HG03457 (cell line): ENCODE measurements at regions not wholly inside any gene's neighbourhood (a gene's known extent, or its start where the extent isn't known, plus 50 kb on each side); places are given as distances from the start of the nearest gene placed in this dataset.
A peak's percentile ranks its signal among the peaks of the same experiment; 100 is the strongest.
"Not testable (repeated sequence)": the region's sequence is repeated elsewhere in the genome, so short reads cannot be mapped to it uniquely, and the experiment has no call there.

ENCODE experiments used
- ATAC-seq: cut with Tn5 transposase; IDR thresholded peaks from one replicate; pipeline ENCODE4 v1.9.1; 2021; ENCODE audit warnings: moderate number of reproducible peaks; ENCODE audit not compliant: unreplicated experiment

DNA sequence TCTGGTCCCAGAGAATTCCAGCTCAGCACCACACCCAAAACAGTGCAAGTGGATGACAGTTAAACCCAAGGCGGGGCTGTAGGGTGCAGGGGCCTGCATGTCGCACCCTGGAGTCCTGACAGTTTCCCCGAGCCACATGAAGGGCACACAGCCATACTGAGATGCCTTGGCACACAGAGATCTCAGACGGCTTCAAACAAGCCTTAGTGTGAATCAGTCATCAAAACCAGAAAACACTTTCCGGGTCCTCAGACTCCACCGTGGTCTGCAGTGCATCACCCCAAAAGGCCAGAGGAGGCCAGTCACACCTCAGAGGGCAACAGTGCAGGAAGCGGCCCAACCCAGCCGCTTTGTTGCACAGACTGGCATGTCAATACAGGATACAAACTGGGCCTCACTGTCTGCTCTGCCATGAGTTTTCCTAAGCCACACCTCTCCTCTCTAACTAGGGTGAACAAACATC lies 64.6 kb upstream of the ENPP6 start:
- peak; percentile 26 for ATAC-seq

DNA sequence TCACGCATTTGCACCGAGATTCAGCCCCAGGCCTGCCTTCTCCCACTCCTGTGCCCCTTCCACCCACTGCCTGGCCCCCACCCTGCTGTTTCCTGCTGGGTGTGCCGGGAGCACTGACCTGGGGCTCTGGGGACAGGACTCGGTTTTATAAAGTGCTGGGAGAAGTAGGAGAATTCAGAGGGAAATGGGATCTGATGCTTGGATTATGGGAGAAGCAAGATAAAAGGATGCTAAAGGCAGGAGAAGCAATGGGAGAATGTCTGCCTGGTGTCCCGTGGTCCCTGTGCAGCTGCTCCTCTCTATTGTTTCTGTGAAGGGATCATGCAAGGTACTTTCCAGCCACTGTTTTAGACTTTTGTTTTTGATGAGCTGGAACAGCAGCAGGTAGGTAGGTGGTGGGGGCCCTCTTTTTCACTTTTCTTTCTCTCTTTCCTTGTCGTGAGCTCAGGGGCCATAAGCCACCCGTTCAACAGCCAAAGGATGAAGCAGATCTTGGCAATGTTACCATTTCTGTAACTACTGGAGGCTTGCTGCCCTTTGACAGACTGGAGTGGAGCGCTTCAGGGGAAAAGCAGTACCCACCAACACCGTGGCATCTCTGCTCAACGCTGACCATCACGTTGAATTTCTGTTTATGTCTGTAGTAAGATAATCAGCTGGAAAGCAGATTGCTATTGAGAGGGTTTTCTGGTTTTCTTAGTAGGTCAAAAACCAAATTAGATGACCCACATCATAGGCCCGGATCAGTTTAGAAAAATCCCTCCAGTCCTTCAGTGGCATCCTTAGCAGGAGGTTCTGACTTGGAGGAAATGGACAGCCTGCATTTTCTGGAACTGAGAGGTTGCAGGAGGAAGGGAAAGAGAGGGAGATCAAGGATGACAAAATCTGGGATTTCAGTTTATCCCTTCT lies 63.8 kb upstream of the ENPP6 start:
- ATAC-seq = peak; percentile 23

DNA sequence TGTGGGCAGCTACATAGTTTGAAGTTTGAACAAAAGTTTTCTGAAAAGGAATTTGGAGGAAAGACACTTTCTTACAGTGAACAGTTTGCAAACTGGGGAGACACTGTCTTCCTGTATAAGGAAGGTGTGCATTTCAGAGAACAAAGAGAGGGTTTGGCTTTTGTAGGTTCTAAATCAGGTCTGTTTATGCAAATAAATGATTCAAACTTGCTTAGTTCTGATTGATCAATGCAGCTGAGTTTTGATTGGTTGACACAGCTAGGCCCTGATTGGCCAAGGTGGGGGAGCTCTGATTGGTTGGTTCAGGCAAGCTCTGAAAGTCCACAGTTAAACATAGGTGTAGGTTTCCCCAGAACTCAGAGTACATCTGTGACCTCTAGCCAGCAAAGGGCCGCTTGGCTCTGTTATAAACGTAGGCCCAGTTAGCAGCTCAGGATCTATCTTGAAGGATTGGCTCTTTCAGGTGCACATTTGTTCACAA lies 63.0 kb upstream of the ENPP6 start:
- peak; percentile 24 for ATAC-seq

DNA sequence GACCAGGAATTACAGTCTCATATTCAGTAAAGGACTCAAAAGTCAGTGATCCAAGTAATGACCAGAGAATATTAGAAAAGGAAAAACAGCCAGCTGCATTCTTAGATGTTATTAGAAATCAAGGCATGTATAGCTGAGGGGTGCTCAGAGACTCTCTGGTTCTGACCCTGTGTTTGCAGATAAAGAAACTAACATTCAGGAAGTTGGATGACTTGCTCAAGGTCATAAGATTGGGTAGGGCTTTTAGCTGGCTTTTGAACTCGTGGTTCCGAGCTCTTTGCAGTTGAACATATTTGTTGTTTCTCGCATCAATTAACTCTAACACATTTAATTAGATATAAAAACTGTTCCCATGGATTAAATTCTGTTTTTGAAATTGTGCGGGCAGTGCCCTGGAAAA lies 62.5 kb upstream of the ENPP6 start:
- no peak for ATAC-seq

DNA sequence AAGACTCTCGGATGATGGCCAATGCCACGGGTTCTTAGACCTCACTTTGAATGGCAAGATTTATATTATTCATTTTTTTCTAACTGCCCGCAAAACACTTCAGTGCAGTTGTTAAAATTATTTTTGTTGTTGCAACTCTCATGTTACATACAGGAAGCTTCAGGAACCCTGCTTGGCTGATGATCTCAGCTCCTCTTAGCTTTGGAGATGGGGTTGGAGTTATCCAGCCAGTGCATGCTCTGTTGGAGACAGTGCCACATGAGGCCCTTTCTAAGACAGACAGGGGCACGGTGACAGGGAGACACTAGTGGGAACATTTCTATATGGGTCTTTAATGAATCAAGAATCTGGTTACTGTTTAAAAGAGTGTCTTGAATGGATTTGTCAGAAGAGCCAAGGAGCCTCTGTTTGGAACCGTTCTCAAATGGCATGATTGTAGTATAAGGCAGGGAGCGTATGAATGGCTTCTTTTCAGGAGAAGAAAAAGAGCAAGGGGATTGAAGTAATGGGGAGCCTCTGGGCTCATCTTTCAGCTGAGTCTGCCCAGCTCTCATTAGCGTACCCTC lies 61.9 kb upstream of the ENPP6 start:
- ATAC-seq = no peak

DNA sequence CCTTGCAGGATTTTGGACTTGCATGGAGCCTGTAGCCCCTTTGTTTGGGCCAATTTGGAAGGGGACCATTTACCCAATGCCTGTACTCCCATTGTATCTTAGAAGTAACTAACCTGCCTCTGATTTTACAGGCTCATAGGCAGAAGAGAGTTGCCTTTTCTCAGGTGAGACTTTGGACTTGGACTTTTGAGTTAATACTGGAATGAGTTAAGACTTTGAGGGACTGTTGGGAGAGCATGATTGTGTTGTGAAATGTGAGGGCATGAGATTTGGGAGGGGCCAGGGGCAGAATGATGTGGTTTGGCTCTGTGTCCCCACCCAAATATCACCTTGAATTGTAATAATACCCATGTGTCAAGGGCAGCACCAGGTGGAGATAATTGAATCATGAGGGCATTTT lies 60.1 kb upstream of the ENPP6 start:
- ATAC-seq = not testable (repeated sequence)

DNA sequence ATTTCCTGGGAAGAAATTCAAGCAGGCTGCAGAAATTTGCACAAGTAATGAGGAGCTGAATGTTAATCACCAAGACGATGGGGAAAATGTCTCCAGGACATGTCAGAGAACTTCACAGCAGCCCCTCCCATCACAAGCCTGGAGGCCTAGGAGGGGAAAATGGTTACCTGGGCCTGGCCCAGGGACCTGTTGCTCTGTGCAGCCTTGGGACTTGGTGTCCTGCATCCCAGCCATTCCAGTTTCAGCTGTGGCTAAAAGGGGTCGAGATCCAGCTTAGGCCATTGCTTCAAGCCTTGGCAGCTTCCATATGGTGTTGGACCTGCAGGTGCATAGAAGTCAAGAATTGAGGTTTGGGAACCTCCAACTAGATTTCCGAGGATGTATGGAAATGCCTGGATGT lies 59.3 kb upstream of the ENPP6 start:
- ATAC-seq = not testable (repeated sequence)

DNA sequence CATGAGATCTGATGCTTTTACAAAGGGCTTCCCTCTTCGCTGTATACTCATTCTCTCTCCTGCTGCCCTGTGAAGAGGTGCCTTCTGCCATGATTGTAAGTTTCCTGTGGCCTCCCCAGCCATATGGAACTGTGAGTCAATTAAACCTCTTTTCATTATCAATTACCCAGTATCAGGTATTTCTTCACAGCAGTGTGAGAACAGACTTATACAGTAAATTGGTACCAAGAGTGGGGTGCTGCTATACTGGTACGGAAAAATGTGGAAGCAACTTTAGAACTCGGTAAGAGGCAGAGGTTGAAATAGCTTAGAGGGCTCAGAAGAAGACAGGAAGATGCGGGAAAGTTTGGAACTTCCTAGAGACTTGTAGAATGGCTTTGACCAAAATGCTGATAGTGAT lies 58.7 kb upstream of the ENPP6 start:
- not testable (repeated sequence) for ATAC-seq

DNA sequence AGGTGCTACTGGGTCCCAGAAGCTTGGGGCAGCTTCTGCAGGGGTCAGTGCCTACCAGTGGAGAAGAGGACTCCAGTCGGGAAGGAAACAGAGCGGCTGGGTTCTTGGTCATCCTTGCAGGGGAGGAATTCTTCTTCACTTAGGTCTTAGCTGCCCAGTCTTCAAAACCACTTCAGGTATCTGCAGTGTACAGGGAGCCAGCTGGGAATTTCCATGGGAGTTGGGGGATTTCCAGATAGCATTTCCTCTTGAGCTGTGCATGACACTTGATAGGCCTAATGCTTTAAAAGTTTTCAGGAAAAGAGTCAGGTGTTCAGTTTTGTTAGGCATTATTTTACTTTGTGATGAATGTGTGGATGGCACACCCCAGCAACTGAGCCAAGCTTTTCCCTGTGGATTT lies 58.1 kb upstream of the ENPP6 start:
- no peak for ATAC-seq

DNA sequence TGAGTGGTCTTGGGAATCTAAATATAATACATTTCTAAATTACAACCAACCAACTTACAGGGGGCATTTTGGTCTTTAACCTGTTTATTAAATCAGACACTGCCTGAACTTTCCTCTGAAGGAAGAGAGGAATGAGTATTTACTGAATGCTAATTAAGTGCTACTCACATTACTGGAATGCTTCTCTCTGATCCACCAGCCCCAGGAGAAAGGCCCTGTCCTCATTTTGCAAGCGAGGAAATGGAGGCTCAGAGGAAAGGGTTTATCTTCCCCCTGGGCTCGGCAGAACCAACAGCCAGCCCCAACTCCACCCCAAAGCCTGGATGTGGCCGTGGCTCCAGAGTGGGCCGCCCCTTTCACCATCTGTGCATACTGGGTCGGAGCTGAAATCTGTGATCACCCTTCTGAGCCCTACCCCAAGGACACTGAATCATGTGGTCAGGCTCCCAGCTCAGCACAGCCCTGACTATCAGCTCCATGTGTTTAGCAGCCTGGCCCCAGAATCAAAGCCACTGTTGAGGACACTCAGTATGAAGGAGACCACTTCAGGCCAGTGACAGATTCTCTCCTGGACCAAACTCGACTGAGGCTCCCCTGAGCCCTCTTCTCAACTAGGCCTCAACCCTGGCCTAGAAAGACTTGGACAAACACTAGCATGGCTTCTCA lies 56.7 kb upstream of the ENPP6 start:
- no peak for ATAC-seq

DNA sequence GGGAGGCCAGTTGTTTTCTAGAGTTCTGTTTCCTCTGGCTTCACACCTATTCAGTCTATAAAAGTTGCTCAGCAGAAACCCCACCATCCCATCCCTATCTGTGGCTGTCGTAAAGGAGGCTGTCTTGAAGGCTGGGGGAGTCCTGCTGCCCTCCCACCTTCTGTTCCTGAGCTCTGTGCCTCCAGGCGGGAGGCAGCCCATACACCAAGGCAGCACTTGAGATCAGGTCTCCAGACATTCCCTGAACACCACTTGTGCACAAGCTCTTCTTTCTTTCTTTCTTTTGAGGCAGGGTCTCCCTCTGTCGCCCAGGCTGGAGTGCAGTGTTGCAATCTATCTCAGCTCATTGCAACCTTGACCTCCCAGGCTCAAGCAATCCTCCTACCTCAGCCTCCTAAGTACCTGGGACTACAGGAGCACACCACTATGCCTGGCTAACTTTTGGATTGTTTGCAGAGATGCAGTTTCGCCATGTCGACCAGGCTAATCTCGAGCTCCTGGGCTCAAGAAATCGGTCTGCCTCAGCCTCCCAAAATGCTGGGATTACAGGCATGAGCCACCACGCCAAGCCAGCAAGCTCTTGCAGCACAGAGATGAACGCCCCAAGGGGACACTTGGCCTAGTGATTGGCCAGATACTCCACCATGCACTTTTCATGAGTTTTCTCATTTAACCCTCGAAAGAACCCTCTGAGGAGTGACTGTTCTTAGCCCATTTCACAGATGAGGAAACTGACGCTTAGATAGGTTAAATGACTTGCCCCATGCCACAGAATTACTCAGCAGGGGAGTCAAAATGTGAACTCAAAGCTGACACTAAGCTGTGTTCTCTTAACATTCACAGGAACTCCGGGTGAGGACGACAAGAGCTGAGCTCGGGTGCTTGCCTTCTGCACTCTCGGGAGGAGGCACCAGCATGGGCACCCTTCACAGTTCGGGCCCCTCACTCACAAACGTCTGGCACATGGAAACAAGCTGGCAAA lies 55.8 kb upstream of the ENPP6 start:
- no peak for ATAC-seq

DNA sequence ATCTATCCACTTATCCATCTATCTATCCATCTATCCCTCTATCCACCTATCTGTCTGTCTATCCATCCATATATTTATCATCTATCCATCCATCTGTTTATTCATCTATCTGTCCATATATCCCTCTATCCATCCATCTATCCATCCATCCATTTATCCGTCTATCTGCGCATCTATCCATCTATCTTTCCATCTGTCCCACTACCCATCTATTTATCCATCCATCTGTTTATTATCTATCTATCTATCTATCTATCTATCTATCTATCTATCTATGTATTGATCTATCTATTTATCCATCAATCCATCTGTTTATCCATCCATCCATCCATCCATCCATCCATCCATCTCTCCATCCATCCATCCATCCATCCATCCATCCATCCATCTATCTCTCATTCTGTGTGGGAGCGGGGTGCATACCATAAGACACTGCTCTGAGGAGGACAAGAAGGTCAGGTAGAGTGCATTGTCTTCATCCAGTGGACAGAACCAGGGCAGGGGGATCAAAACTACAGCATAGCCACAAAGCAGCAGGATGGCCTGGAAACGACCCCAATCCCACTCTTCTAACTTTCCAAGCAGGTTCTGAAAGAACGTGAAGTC lies 53.2 kb upstream of the ENPP6 start:
- no peak for ATAC-seq

DNA sequence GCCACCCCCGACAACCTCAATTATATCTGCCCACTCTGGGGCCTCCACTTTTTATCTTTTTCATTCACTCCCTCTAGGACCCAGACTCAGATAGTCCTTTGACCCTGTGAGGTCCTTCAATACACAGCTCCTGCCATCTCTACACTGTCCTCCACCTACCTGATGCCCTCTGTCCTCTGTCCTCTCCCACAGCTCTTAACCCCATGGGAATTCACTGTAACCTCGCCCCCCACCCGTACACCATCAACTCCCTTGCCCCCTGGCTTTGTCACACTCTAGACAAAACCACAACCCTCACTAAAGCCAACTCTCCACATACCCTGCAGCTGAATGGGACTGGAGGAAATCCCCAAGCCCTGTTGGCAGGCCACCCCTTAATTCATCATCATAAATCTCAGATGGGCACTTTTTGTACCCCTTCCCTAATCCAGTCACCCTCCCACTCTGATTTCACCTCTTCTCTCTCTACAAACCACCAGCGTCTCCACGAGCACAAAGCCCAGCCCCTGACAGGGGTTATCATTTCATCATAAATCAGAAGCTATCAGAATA lies 52.3 kb upstream of the ENPP6 start:
- no peak for ATAC-seq

DNA sequence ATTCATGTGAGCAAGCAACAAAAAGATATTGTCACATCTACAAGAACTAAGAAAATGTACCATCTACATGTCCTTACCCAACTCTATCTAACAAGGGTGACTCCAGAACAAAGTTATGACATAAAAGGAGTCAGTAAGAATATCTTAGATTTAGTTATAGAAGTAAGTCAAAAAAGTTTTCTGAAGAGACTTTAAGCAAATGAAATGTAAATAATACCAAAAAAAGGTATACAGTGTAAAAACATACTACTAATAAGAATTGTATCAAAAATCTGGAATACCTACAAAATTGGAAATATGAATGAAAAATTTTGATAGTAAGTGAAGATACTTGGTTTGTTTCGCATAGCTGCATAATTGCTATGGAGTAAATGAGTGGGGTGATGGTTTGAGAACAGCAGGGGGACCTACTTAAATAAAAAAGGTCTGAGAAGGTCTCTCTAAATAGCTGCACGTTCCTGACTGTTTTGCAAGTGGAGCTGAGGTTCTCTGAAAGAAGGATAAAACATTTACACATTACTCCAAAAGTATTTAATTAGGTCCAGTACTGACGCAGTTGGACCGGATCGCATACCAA lies 51.0 kb upstream of the ENPP6 start:
- no peak for ATAC-seq

DNA sequence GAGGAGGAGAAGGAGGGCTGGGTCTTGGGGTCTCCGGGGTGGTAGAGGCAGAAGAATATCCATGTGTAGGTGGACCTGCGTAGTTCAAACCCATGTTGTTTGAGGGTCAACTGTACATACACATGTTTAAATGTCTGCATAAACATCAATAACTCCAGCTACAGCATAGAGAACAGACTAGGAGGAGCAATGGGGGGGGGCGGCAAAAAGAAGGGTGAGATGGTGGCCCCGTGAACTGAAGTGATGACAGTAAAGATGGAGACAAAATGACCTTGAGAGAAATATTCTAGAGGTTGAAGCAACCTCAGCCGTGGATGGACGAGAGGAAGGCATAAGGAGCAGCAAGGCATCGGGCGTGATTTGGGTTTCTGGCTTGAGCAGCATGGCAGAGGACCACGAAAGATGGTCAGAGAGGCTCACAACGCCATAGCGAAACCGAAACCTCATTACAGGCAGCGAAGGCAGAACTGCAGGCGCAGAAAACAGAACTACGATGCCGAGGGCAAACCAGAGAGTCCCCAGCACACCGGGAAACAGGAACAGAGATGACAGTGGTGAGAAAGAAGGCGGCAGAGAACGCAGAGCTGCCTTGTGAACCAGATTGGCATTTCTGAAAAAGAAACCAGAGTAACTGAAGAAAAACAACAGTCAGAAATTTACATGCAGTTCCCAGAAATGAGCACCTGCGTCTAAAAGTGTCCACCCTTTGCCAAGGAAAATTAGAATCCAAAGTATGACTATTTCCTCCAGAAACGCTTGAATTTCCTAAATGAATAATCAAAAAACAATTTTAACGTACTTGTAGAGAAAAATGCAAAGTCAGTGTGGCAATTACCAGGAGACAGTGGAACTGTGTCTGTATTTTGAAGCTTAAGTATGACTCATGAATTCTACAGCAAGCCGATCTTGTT lies 50.3 kb upstream of the ENPP6 start:
- peak; percentile 79 for ATAC-seq
